ENCODE measurements at regions not wholly inside any gene's neighbourhood (a gene's known extent, or its start where the extent isn't known, plus 50 kb on each side); places are given as distances from the start of the nearest gene placed in this dataset.

DNA sequence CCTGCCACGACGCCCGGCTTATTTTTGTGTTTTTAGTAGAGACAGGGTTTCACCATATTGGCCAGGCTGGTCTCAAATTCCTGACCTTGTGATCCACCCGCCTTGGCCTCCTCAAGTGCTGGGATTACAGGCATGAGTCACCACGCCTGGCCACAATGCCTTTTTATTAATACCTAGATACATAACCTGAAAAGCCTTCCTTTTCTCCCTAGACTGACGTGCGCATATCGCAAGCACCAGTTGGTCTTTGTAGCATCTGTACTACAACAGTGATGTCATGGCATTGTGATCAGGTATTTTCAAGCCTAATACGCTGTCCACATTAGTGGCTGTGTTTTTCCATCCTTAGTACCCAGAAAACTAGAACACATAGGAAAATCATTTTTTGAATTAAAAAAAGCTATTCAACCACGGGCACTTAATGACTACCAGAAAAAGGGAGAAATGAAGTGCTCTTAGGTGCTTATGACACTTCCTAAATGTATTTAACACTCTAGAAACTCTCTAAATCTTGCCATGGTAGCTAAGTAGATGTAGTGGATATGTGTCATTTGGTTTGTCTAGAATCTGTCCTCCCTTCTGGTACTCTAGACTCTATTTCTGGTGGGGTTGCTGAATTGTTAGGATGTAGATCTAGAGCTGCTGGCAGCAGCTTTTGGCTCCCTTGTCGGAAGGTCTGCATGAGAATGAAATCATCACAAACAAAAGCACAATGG, 707.8 kb downstream of the STIM2 start:
- Mint-ChIP-seq H3K4me3 (no peak overlapping the region), H3K27me3 (ENCODE audit: low read depth) (no peaks in the 10 kb centered on the region), H3K36me3 (ENCODE audit: insufficient read depth) (no peaks in the 10 kb centered on the region), H3K4me1 (ENCODE audit: low read depth) (no peaks in the 10 kb centered on the region), H3K9me3 (peaks cover 3% of the 10 kb centered on the region)
- no peak for DNase-seq
- no peak for ATAC-seq

DNA sequence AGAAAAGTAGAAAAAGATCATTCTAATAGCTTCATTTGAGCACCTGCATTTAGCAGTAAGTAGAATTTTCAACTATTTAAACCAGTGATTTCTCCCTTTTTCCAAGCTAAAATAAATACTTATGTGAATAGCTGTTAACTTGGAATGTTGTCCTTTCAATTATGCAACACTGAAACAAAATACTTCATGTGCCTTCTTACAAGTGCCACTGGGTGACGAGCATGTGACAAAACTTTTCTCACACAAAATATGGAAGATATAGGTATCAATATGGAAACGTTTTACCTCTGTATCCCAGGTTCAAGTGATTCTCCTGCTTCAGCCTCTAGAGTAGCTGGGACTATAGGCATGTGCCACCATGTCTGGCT, 708.3 kb downstream of the STIM2 start:
- ATAC-seq: no peak
- Mint-ChIP-seq H3K4me1 (ENCODE audit: low read depth) (no peaks in the 10 kb centered on the region), H3K27me3 (ENCODE audit: low read depth) (no peaks in the 10 kb centered on the region), H3K36me3 (ENCODE audit: insufficient read depth) (no peaks in the 10 kb centered on the region), H3K9me3 (peaks cover 7% of the 10 kb centered on the region), H3K4me3 (no peak overlapping the region)
- no peak for DNase-seq

DNA sequence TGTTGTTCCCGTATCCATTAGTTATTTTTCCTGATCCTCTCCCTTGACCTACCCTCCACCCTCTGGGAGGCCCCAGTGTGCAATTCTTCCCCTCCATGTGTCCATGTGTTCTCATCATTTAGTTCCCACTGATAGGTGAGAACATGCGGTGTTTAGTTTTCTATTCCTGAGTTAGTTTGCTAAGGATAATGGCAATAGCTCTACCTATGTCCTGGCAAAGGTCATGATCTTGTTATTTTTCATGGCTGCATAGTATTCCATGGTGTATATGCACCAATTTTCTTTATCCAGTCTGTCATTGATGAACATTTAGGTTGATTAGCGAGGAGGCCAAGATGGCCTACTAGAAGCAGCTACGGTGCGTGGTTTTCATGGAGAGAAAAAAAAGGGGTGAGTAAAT, 714.1 kb downstream of the STIM2 start:
- H3K4me3 Mint-ChIP-seq: no peak overlapping the region
- no peaks in the 10 kb centered on the region for H3K36me3 Mint-ChIP-seq (ENCODE audit: insufficient read depth)
- no peaks in the 10 kb centered on the region for H3K27me3 Mint-ChIP-seq (ENCODE audit: low read depth)
- ATAC-seq (no peak), DNase-seq (no peak)
- no peaks in the 10 kb centered on the region for H3K4me1 Mint-ChIP-seq (ENCODE audit: low read depth)
- H3K9me3 Mint-ChIP-seq: peaks cover 19% of the 10 kb centered on the region

DNA sequence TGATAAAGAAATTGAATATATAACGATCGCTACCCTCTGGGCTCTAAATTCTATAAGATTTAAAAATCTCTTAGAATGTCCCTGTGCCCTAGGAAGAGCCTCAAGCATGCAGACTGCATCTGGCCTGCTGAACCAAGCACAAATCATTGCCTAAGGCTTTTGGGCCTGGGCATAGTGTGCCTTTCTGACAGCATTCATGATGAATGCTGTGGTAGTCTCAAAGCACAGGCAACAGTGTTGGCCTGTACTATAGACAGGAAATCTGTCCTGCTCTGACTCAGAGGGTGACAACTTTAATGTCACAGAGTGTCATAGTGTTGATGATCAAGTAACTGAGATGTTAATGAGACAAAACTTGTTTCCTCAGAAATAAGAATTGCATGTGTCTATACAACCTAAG, 717.3 kb downstream of the STIM2 start:
- H3K4me1 Mint-ChIP-seq (ENCODE audit: low read depth): no peaks in the 10 kb centered on the region
- no peaks in the 10 kb centered on the region for H3K36me3 Mint-ChIP-seq (ENCODE audit: insufficient read depth)
- H3K27me3 Mint-ChIP-seq (ENCODE audit: low read depth): no peaks in the 10 kb centered on the region
- H3K4me3 Mint-ChIP-seq: no peak overlapping the region
- DNase-seq (no peak), ATAC-seq (no peak)
- H3K9me3 Mint-ChIP-seq: peaks cover 19% of the 10 kb centered on the region

DNA sequence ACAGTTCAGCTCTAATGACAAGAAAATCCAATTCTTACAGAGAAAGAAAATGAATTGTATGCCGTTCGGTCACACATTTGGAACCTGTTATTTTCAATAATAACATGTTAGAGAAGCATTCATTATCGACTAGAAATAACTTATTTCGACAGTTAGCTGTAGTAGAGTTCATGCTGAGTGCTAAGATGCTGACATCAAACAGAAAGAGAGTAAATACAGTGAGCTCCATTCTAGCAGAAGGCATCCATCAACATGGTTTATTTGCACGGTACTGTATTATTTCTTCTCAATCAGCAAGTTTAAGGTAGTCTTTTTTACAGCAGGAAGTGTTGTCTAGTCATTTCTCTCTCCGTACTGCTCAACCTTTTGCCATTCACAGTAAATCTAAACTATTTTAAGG, 732.1 kb downstream of the STIM2 start:
- H3K4me3 Mint-ChIP-seq: no peak overlapping the region

DNA sequence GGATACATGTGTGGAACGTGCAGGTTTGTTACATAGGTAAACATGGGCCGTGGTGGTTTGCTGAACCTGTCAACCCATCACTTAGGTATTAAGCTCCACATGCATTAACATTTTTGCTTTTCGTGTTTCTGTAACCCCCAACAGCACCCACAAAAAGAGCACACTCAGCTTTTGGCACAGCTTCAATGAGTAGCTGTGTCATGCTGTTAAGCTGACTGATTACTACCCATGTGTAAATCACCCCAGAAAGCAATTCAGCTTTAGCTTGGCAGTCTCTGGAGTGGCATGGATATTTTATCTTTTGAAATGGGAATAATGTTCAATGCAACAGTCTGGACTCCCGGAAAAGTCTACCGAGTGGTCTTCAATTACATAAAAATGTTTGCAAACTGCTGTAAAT, 734.3 kb downstream of the STIM2 start:
- ATAC-seq (no peak), DNase-seq (no peak)
- no peaks in the 10 kb centered on the region for H3K36me3 Mint-ChIP-seq (ENCODE audit: insufficient read depth)
- H3K9me3 Mint-ChIP-seq: no peaks in the 10 kb centered on the region
- H3K4me1 Mint-ChIP-seq (ENCODE audit: low read depth): no peaks in the 10 kb centered on the region
- H3K4me3 Mint-ChIP-seq: no peak overlapping the region
- H3K27me3 Mint-ChIP-seq (ENCODE audit: low read depth): no peaks in the 10 kb centered on the region

More for the DNA sequence above, 732.1 kb downstream of the STIM2 start:
- ATAC-seq (no peak), DNase-seq (no peak)
- Mint-ChIP-seq H3K36me3 (ENCODE audit: insufficient read depth) (no peaks in the 10 kb centered on the region), H3K9me3 (no peaks in the 10 kb centered on the region), H3K27me3 (ENCODE audit: low read depth) (no peaks in the 10 kb centered on the region), H3K4me1 (ENCODE audit: low read depth) (no peaks in the 10 kb centered on the region)

DNA sequence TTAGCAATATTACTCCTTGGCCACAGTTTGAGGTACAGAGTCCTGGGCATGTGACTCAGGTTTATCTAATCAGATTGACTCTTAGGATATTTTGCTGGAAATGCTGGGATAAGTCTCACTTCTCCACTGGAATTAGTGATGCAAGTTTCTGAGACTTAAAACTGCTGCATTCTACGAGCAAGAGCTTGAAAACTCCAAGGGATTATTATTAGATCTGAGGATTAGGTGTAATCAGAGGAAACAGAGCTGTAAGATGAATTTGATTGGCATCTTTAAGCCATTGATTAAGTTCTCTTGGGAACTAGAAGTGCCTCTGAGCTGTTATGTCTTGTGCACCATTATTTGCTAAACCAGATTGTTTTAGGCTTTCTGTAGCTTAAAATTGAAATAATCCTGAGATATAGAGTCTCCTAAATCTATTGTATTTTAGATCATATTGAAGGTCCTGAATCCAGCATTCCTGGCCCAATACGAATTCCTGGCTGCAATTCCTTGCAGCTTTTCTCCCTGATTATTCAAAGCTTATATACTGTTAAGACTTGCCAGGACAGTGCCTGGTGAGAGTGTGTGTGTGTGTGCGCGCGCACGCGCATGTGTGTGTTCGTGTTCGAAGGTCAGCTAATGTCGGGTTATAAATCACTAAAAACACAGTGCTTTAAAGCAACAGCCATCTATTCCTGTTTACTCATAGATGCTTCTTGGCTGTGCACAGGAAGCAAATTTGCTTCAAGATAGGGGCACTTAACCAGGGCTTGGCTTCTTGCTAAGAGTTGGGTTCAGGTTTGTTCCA, 735.1 kb downstream of the STIM2 start:
- H3K4me1 Mint-ChIP-seq (ENCODE audit: low read depth): no peaks in the 10 kb centered on the region

DNA sequence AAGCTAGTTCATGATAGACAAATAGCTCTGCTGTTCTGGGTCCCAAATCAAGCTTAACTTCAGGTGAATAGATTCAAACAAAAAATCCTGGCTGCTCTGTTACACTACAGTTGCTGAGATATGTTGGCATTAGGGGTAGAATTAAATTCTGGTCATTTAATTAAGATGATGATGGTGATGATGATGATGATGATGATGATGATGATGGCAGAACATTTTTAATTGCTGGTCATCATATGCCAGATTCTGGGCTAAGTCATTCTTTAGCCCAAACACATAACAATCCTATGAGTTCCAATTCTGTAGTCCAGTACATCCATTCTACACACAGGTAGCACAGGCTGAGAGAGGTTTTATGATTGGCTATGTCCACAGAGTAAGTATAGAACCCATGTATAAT, 741.5 kb downstream of the STIM2 start:
- ATAC-seq: no peak
- no peaks in the 10 kb centered on the region for H3K27me3 Mint-ChIP-seq (ENCODE audit: low read depth)
- no peaks in the 10 kb centered on the region for H3K36me3 Mint-ChIP-seq (ENCODE audit: insufficient read depth)
- no peaks in the 10 kb centered on the region for H3K4me1 Mint-ChIP-seq (ENCODE audit: low read depth)
- no peak for DNase-seq
- H3K9me3 Mint-ChIP-seq: peaks cover 13% of the 10 kb centered on the region
- no peak overlapping the region for H3K4me3 Mint-ChIP-seq

More for the DNA sequence above, 735.1 kb downstream of the STIM2 start:
- DNase-seq (no peak), ATAC-seq (no peak)
- H3K27me3 Mint-ChIP-seq (ENCODE audit: low read depth): no peaks in the 10 kb centered on the region
- no peak overlapping the region for H3K4me3 Mint-ChIP-seq
- no peaks in the 10 kb centered on the region for H3K36me3 Mint-ChIP-seq (ENCODE audit: insufficient read depth)
- H3K9me3 Mint-ChIP-seq: no peaks in the 10 kb centered on the region

DNA sequence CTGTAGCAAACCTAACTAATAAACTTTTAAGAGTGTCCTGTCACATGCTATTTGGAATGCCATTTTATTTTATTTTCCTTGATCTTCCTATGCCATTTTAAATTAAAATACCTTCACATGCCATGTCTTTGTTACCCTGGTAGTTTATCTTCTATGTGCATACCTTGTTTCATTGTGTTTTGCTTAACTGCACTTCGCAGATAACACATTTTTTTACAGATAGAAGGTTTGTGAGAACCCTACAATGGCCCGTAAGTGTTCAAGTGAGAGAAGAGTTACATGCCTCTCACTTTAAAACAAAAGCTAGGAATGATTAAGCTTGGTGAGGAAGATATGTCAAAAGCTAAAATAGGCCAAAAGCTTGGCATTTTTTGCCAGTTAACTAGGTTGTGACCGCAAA, 744.1 kb downstream of the STIM2 start:
- Mint-ChIP-seq H3K9me3 (peaks cover 13% of the 10 kb centered on the region), H3K4me1 (ENCODE audit: low read depth) (no peaks in the 10 kb centered on the region), H3K36me3 (ENCODE audit: insufficient read depth) (no peaks in the 10 kb centered on the region), H3K27me3 (ENCODE audit: low read depth) (no peaks in the 10 kb centered on the region), H3K4me3 (no peak overlapping the region)
- DNase-seq (no peak), ATAC-seq (no peak)

DNA sequence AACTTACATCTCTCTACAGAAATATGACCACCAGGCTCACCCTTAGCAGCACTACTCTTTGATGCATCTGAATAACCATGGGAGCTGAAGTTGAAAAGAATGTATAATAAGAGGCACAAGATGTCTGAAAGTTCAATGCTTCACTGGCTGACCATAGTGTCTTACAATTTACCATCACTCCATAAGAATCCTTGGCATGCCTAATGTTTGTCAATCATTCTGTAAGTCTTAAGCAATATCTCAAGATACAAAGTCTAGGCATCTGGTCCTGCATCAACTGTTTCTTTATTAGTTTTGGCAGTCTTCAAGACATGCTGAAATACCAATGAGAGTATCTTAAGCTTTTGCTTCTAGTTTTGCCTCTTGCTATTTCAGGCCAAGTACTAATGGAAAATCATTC, 755.5 kb downstream of the STIM2 start:
- DNase-seq (no peak), ATAC-seq (no peak)
- Mint-ChIP-seq H3K27me3 (ENCODE audit: low read depth) (no peaks in the 10 kb centered on the region), H3K36me3 (ENCODE audit: insufficient read depth) (no peaks in the 10 kb centered on the region), H3K9me3 (peaks cover 9% of the 10 kb centered on the region), H3K4me3 (no peak overlapping the region), H3K4me1 (ENCODE audit: low read depth) (no peaks in the 10 kb centered on the region)

DNA sequence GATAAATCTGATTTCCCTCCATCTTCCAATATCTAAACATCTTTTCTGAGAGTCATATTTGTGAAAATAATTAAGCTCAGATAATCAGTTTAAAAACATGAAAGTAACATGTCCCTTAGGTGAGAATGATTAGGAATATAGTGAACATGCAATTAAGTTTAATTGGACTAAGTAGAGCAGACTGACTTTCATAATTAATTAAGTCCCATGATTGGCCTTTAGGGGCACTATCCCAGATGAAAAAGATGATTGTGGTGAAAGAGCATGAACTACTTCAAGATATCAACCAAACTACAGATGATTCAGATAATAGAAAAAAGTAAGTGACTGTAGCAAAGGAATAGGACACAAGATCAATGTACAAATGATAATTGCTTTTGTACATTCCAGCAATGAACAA, 758.8 kb downstream of the STIM2 start:
- Mint-ChIP-seq H3K27me3 (ENCODE audit: low read depth) (no peaks in the 10 kb centered on the region), H3K4me1 (ENCODE audit: low read depth) (no peaks in the 10 kb centered on the region)

DNA sequence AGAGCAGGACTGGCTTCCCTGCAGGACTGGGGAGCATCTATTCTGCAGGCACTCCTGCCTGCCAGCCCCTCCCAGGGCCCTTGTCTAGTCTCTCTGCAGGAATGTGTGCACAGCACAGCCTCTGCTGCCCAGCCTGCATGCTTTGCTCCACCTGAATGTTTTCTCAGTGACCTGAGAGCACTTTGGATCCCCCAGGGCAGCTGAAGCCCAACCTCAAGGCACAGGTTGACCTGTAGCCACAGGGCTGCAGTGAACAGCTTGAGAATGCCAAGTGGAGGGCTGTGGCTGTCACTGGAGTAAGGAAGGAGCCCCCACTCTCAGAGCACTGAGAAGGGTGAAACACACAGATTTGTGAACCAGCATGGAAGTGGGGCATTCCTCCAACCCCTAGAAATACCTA, 760.2 kb downstream of the STIM2 start:
- no peak for DNase-seq
- Mint-ChIP-seq H3K27me3 (ENCODE audit: low read depth) (no peaks in the 10 kb centered on the region), H3K4me3 (no peak overlapping the region), H3K4me1 (ENCODE audit: low read depth) (no peaks in the 10 kb centered on the region), H3K36me3 (ENCODE audit: insufficient read depth) (no peaks in the 10 kb centered on the region), H3K9me3 (peaks cover 11% of the 10 kb centered on the region)
- ATAC-seq: no peak

More for the DNA sequence above, 758.8 kb downstream of the STIM2 start:
- Mint-ChIP-seq H3K4me3 (no peak overlapping the region), H3K9me3 (peaks cover 11% of the 10 kb centered on the region), H3K36me3 (ENCODE audit: insufficient read depth) (no peaks in the 10 kb centered on the region)
- ATAC-seq (no peak), DNase-seq (no peak)

DNA sequence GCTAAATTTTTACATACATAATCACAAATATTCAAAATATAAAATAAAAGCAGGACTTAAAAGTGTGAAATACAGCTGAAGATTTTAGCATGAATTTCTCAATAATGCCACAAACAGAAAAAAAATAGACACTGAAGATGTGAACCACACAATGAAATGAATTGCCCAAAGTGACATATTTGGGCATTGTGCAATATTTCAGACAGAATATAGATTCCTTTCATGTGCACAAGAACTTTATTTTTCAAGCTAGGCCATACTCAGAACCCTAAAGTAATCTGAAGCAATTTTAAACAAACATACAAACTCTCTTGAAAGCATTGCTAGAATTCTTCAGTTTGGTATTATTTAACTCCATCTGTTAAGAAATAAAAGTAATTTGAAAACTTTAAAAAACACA, 764.1 kb downstream of the STIM2 start:
- peaks cover 11% of the 10 kb centered on the region for H3K9me3 Mint-ChIP-seq
- no peaks in the 10 kb centered on the region for H3K36me3 Mint-ChIP-seq (ENCODE audit: insufficient read depth)
- H3K4me1 Mint-ChIP-seq (ENCODE audit: low read depth): no peaks in the 10 kb centered on the region
- H3K4me3 Mint-ChIP-seq: no peak overlapping the region
- ATAC-seq (no peak), DNase-seq (no peak)
- no peaks in the 10 kb centered on the region for H3K27me3 Mint-ChIP-seq (ENCODE audit: low read depth)

DNA sequence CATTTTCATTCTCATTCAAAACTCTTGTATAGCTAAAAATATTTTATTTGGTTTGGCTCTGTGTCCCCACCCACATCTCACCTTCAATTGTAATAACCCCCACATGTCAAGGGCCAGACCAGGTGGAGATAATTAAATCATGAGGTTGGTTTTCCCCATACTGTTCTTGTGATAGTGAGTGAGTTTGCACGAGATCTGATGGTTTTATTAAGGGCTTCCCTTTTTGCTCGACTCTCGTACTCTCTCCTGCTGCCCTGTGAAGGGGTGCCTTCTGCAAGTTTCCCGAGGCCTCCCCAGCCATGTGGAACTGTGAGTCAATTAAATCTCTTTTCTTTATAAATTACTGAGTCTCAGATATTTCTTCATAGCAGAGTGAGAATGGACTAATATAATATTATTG, 768.0 kb downstream of the STIM2 start:
- no peak overlapping the region for H3K4me3 Mint-ChIP-seq
- ATAC-seq: no peak

DNA sequence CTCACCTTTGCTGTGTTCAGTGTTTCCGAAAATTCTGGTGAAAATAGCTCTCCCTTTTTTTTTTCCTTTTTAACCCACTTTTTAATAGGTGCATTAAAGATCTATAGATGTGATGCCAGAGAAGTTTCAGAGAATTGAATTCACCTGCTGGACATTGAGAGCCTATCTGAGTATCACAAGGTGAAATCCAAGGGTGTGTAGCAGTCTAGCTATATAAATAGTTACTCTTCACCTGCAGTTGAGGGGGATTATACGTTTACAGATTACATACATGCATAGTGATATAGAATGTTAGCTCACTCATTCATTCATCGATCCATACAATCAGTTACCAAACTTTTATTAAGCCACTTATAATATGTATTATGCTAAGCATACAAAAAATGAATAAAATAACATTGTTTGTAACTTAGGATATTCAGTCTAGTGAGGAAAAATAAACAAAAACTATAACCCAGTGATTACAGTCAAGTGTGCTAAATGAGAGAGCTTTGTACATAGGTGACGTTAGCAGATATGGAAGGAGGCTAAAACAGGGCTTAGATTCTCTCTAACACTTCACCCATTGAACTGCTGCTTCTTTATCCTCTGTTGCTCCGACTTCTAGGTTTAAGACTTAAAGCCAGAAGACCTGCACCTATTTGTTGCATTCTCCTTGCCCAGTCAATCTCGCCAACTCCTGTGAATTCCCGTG, 769.0 kb downstream of the STIM2 start:
- Mint-ChIP-seq H3K27me3 (ENCODE audit: low read depth) (no peaks in the 10 kb centered on the region), H3K4me1 (ENCODE audit: low read depth) (no peaks in the 10 kb centered on the region), H3K4me3 (no peak overlapping the region), H3K9me3 (no peaks in the 10 kb centered on the region), H3K36me3 (ENCODE audit: insufficient read depth) (no peaks in the 10 kb centered on the region)
- ATAC-seq (no peak), DNase-seq (no peak)

More for the DNA sequence above, 768.0 kb downstream of the STIM2 start:
- no peak for DNase-seq
- Mint-ChIP-seq H3K9me3 (no peaks in the 10 kb centered on the region), H3K27me3 (ENCODE audit: low read depth) (no peaks in the 10 kb centered on the region), H3K4me1 (ENCODE audit: low read depth) (no peaks in the 10 kb centered on the region), H3K36me3 (ENCODE audit: insufficient read depth) (no peaks in the 10 kb centered on the region)

All from activated T-cell treated with anti-CD3 and anti-CD28 coated beads, Interleukin-2, amount 50 U/mL, for 4 hours (primary cell).